GM12865 (cell line): ENCODE measurements at regions not wholly inside any gene's neighbourhood (a gene's known extent, or its start where the extent isn't known, plus 50 kb on each side); places are given as distances from the start of the nearest gene placed in this dataset.

Experiments
- DNase-seq: peaks from one replicate; pipeline ENCODE4 v3.0.0; 2010; ENCODE audit warnings: low read depth
- H3K4me3 ChIP-seq: 2 replicates; pipeline ENCODE4 v1.5.1; 2011; ENCODE audit warnings: mild to moderate bottlenecking, low read depth, low read length, control low read depth
- TF ChIP-seq, protein P1 (sequence below): IDR thresholded peaks from 2 replicates; pipeline ENCODE4 v1.5.1; 2011; ENCODE audit warnings: low read length, control low read depth, low read depth, inconsistent platforms; ENCODE audit not compliant: insufficient read depth; ENCODE audit errors: missing control alignments

DNA sequence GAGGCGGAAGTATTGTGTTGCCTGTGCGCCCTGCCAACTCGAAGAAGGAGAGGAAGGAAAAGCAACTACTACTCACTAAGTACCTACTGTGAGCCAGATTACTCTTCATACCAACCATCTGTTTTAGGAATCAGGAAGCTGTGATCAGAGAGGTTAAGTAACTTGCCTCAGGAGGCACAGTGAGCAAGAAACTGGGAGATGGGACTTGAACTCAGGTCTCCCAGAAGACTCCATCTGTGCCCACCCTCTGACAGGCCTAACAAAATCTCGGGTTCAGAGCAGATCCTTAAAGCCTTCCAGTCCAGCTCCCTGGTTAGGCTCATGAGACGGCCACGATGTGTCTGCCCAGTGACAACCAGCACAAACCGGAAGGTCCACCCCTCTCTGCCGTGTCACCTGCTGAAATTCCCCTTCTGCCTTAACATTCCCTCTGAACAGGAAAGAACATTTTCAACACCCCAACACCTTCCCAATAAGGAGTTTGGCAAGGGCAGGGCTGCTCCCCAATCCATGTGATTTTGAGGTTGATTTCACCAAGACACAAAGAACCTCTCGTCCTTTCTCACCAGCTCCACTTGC is 230.1 kb downstream of the TOMM20 start:
- no peak for DNase-seq
- no peak overlapping the region for H3K4me3 ChIP-seq
- TF ChIP-seq, protein P1, sequence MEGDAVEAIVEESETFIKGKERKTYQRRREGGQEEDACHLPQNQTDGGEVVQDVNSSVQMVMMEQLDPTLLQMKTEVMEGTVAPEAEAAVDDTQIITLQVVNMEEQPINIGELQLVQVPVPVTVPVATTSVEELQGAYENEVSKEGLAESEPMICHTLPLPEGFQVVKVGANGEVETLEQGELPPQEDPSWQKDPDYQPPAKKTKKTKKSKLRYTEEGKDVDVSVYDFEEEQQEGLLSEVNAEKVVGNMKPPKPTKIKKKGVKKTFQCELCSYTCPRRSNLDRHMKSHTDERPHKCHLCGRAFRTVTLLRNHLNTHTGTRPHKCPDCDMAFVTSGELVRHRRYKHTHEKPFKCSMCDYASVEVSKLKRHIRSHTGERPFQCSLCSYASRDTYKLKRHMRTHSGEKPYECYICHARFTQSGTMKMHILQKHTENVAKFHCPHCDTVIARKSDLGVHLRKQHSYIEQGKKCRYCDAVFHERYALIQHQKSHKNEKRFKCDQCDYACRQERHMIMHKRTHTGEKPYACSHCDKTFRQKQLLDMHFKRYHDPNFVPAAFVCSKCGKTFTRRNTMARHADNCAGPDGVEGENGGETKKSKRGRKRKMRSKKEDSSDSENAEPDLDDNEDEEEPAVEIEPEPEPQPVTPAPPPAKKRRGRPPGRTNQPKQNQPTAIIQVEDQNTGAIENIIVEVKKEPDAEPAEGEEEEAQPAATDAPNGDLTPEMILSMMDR: no peak

DNA sequence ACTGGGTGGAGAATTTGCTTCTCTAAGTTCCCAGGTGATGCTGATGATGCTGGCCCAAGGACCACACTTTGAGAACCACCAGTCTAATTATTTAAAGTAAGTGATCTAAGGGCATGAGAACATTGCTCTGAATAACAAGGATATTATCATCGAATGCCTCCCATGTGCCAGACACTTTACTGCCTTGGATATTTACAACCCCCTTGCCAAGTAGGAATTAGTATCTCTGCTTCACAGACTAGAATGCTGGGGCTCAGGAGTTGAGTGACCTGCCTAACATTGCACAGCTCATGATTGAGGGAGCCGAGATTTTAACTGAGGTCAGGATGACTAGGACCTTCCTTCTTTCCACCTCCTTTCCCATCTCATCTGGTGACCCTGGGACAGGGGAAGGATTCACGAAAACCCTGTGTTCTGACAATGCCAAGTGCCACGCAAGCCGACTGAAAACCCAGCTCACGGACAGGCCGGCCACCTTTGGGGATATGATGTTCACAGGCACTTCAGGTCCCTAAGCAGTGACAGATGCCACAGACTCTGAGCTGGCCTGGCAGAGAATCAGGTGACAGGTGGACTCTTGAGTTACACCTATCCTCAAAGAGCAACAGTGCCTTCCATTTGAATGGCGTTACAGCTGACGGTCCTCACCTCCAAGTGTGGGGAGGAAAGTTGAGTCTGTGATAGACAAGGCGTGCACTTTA is 230.7 kb downstream of the TOMM20 start:
- DNase-seq: no peak
- no peak overlapping the region for H3K4me3 ChIP-seq
- TF ChIP-seq, protein P1: no peak

DNA sequence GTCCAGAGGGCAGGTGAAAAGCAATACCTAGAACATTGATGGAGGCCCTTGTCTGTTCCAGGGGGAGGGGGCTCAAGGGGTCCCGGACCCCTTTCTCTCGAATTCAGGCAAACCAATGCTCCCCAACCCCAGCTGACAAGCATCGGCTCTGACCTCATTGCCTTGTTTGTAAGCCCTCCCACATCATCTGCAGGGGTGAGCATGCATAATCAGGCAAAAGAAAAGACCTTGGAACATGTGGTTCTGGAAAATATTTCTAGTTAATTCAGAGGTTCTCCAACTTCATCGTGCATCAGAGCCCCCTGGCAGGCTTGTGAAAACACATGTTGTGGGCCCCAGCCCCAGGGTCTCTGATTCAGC is 231.3 kb downstream of the TOMM20 start:
- TF ChIP-seq, protein P1: no peak
- no peak for DNase-seq
- no peak overlapping the region for H3K4me3 ChIP-seq

DNA sequence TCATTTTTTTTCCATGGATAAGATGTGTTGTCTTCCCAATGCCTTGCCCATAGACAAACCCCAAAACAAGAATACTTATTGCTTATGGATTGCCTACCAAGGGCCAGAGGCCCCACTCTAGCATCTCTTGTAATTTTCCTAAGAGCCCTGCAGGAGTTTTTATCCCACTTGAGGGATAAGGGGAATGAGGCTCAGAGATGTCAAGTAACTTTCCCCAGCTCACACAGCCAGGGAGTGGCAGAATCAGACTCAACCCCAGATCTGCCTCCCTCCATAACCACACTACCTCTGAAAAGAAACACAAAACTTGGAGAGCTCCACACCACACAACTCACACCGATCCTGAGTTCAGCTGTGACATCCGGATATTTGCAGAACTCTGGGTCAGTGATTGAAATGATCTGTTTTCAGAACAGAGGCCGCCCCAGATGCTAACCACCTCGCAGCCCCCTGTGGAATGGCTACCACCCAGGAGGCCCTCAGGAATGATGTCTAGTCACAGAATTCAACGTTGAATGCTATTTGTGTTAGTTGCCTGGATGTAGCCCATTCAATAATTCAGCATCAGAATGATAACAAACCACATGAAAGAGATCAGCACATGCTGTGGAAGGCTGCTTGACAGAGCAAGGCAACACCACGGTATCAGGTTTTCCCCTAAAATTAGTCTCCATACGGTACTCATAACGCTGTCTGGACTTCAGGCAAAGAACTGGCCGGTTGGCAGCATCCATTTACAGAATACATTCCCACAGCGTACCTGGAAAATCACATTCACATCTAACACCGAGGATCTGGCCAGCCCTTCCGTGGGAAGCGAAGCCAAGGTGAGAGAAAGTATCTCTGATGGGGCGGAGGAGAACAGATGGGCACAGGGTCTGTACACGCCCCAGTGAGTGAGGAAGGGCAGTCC is 231.9 kb downstream of the TOMM20 start:
- TF ChIP-seq, protein P1: no peak
- no peak for DNase-seq
- H3K4me3 ChIP-seq: no peak overlapping the region

DNA sequence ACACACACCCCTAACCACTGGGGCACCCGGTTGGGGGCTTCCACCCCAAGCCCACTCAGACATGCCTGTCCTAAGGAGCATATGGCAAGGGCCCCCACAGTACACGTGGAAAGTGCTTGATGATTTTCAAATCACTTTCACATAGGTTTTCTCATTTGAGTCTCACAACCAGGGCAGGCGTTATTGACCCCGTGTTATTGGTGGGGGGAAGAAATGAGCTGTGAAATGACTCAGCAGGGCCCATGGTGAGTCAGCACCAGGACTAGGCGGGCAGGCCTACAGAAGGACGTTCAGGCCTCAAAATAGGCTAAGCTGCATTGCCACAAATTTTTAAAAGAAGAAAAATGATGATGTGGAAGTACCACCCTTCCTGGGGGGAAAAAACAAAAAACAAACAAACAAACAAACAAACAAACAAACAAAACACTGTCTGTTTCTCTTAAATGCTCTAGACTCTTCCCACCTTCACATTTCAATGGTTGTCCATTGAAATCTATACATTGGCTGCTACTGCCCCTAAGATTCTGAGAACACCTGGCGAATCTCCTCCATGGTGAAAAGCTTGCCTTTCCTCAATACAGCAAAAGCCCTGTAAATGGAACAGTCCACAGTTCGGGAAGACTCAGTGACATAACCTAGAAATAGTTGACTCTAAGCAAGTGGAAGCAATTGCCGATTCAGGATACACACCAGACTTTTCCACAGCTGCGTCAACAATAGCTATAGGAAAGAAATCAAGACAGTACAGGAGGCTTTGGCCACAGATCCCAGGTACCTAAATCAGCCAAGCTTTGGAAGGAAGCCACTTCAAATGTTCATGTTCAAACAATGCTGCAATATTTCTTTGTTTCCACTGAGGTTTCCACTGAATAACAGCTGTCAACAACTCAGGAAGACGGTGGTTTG is 234.7 kb downstream of the TOMM20 start:
- TF ChIP-seq, protein P1: no peak
- H3K4me3 ChIP-seq: no peak overlapping the region
- DNase-seq: peak; percentile 71

DNA sequence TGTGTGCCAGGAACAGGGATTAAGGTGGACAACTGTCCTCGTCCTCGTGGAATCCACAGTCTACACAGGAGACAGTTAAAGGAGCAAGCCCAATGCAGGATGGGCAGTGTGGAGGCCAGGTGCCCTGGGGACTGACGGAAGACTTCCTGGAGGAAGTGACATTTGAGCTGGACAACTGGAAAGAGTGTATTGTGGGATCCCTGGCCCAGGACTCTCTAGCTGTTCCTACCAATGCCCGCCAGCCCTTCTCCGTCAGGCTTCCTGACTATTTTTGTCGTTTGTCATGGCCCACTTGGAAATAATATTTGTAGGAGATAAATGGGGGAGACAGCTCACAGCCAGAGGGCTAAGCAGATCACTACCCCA is 235.3 kb downstream of the TOMM20 start:
- TF ChIP-seq, protein P1: no peak
- no peak overlapping the region for H3K4me3 ChIP-seq

More for the DNA sequence above, 235.3 kb downstream of the TOMM20 start:
- no peak for DNase-seq
